ENCODE measurements at regions not wholly inside any gene's neighbourhood (a gene's known extent, or its start where the extent isn't known, plus 50 kb on each side); places are given as distances from the start of the nearest gene placed in this dataset.

GRCh38 chr3:102005551-102005950 is 156.2 kb downstream of the NFKBIZ start:
- TF ChIP-seq CTCF (tag by site-specific recombination; IDR thresholded peaks at IDR 0.05) (no peak), ZNF623 (tag by site-specific recombination; IDR thresholded peaks at IDR 0.05) (no peak), ZNF561 (tag by site-specific recombination; IDR thresholded peaks at IDR 0.05; ENCODE audit: borderline replicate concordance) (no peak), KLF7 (tag by site-specific recombination; IDR thresholded peaks at IDR 0.05; ENCODE audit: borderline replicate concordance) (no peak), ZNF76 (tag by site-specific recombination; IDR thresholded peaks at IDR 0.05; ENCODE audit: borderline replicate concordance, low read depth) (no peak), ZBTB7A (tag by site-specific recombination; IDR thresholded peaks at IDR 0.05; ENCODE audit: low read depth) (no peak), REST (tag by site-specific recombination; IDR thresholded peaks at IDR 0.05) (no peak), ZNF629 (tag by site-specific recombination; IDR thresholded peaks at IDR 0.05) (no peak), RBAK (tag by site-specific recombination; IDR thresholded peaks at IDR 0.05) (no peak), BCL11A (tag by site-specific recombination; IDR thresholded peaks at IDR 0.05; ENCODE audit: low read depth) (no peak), ZNF174 (tag by site-specific recombination; IDR thresholded peaks at IDR 0.05) (no peak), MYNN (tag by site-specific recombination; IDR thresholded peaks at IDR 0.05; ENCODE audit: borderline replicate concordance) (no peak), SALL2 (tag by site-specific recombination; IDR thresholded peaks at IDR 0.05; ENCODE audit: borderline replicate concordance) (no peak)

Data from HEK293 (cell line).